GM04504 (cell line): ENCODE measurements at regions not wholly inside any gene's neighbourhood (a gene's known extent, or its start where the extent isn't known, plus 50 kb on each side); places are given as distances from the start of the nearest gene placed in this dataset.
"Not testable (repeated sequence)": the region's sequence is repeated elsewhere in the genome, so short reads cannot be mapped to it uniquely, and the experiment has no call there.

Experiments used
- DNase-seq: peaks from one replicate; pipeline ENCODE4 v3.0.0-alpha.2; 2012; ENCODE audit warnings: low read depth

DNA sequence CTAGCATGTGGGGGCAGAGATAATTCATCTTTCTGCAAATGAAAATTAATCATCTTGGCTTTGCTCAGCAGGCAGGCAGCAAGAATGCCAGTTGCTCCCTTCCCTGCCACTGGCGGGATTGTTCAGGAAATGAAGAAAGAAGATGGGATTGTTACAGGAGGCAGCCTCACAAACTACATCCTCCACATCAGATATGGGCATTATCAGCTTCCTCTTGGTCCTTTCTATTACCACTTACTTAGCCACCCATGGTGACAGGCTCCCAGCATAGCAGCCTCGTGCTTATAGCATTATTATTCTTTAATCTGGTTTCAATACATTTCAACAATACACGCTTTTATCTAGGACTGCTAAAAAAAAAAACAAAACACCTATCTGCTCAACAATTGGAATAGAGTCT lies 461.6 kb upstream of the ISX start:
- DNase-seq = no peak

DNA sequence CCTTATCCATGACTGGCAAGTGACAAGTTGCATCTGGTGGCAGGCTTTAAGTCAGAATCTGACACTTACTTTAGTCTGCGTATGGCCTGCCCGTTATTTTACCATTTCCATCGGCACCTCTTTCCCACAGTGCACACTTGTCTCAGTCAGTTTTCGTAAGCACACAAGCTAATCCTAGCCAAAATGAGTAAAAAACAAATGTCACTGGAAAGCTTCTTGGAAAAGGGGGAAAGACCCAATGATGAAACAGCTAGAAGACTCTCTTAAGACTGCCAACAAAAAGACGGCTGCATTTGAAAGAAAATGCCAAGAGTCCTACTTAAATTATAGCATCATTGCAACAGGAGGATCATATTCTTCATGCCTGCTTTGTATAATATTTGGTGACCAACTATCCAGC lies 457.9 kb upstream of the ISX start:
- DNase-seq = no peak

DNA sequence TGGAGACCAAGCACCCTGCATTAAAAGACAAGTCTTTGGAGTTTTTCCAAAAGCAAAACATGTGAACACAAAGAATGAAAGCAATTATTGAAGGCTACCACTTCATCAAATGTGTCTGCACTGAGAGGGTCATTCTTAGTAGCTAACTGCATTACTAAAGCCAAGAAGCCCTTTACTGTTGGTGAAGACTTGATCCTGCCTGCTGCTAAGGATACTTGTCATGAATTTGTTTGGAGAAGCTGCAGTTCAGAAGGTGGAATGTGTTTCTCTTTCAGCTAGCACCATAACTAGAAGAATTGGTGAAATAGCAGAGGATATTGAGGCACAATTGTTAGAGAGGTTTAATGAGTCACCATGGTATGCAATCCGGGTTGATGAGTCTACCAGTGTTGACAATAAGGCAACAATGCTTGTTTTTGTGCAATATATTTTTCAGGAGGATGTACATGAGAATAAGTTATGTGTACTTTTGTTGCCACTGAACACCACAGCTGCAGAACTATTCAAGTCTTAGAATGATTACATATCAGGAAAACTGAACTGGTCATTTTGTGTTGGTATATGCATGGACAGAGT lies 457.3 kb upstream of the ISX start:
- no peak for DNase-seq

DNA sequence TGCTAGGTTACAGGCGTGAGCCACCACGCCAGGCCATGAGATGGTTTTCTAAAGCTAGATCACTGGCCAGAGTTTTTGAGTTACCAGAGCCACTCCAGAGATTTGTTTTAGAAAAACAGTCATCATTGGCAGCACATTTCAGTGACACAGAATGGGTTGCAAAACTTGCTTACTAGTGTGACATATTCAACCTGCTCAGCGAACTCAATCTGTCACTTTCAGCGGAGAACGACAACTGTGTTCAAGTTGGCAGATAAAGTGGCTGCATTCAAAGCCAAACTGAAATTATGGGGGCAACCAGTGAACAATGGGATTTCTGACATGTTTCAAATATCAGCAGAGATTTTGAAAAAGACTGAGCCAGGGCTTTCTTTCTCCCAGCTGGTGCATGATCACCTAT lies 456.3 kb upstream of the ISX start:
- no peak for DNase-seq

DNA sequence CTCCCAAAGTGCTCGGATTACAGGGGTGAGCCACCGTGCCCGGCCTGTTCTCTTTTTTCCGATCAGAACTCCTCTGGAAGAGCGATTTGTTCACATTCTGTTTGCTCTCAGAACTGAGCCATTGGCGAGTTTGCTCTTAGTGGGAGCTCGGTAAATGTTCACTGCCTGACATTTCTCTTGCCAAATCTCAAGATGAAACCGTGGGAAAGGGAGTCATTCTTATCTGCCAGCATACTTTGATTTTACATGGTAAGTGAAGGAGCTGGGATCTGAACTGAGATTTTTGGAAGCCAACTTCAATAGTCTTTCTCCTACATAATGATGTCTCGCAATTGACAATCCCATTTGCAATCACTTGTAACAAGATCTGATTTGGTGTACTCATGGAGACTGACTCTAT lies 445.8 kb upstream of the ISX start:
- no peak for DNase-seq

DNA sequence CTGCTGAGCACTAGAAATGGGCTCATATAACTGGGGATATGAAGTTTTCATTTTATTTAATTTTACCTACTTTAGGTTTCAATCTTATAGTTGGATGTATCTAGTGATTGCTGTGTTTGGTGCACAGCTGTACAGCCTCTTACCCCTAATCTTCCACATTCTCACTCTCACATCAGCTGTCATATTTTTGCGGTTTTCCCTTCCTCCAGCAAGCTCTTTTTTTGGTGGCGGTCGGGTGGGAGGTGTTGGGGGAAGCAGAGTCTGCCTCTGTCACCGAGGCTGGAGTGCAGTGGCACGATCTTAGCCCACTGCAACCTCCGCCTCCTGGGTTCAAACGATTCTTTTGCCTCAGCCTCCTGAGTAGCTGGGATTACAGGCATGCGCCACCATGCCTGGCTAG lies 445.1 kb upstream of the ISX start:
- no peak for DNase-seq

DNA sequence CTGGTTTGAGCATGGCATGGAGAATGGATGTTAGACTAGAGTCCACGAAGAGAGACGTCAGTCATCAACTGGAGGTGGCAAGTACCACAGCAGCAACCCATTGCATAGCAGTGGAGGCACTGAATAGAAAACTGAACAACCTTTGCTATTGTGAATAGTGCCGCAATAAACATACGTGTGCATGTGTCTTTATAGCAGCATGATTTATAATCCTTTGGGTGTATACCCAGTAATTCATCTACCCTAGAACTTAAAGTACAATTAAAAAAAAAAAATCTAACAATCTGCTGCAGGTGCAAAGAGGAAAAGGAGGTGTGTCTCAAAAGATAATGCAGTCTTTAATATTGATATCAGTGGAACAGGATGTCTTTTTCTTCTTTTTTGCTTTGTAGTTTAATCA lies 443.4 kb upstream of the ISX start:
- no peak for DNase-seq

DNA sequence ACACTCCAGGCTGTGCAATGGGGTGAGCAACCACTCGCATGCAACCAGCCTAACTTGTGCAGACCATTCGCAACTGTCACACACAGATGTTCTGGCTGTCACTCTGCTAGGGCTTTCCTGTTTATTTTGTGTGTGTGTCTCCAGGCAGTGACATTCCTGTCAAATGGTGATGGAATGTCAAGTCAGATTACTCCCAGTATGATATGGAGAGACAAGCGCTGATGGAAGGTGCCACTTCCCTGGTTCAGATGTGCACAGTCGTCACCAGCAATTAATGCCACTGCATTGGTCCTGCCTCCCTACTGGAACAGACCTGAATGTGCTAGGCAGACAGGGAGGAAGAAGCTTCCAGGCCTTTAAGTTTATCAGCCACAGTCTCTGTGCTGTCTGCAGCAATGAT lies 442.4 kb upstream of the ISX start:
- DNase-seq = no peak

DNA sequence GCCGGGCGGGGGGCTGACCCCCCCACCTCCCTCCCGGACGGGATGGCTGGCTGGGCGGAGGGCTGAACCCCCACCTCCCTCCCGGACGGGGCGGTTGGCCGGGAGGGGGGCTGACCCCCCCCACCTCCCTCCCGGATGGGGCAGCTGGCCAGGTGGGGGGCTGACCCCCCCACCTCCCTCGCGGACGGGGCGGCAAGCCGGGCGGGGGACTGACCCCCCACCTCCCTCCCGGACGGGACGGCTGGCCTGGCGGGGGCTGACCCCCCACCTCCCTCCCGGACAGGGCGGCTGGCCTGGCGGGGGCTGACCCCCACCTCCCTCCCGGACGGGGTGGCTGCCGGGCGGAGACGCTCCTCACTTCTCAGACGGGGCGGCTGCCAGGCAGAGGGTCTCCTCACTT lies 440.1 kb upstream of the ISX start:
- DNase-seq = not testable (repeated sequence)

DNA sequence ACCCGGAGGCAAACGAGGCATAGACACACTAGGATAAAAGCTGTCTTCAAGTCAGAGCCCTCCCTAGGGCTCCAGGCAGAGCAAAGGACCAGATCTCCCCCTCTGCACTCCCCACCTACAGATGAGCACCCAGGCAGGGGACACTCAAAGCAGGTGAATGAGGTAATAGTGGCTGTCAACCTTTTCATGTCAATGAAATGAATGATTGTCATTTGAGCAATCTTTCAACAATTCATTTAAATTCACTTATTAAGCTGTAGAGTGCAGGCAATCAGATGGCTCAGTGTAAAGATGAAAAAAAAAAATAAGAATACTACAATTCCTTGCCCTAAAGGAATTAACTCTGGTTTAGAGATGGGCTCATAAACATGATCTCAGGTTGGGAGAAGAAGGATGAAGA lies 427.8 kb upstream of the ISX start:
- DNase-seq = no peak

DNA sequence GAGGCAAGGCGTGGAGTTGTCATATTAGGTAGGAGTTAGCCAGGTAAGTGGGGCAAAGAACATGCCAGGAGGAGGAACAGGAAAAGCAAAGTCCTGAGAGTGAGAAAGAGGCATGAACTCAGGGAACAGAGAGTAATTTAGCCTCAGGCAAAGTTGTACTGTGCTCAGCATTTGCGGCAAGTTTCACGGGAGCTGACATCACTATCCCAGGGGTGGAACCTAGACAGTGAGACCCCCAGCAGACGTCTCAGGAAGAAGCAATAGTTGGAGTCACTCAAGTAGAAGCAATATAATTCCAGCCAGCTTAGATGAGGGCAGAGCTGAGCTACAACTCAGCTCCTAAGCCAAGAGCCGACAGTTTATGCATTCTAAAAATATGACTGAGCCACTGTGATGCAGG lies 426.0 kb upstream of the ISX start:
- DNase-seq = no peak

DNA sequence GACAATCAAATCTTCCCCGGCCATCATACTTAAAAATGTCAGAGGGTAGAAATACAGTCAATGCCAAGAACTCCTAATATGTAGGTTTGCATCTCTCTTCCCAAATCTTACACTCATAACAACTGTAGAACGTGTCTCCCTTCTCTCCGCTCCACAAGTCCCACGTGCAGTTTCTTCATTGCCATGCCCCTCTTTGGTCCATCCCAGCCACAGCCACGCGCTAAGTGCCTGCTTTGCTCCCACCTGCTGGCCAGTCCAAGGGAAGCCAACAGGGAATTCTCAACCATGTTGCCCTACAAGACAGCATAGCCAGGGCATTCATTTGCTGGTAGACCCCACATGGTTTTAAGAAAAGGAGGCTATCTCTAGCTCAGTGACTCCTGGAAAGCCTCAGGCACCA lies 420.6 kb upstream of the ISX start:
- no peak for DNase-seq

DNA sequence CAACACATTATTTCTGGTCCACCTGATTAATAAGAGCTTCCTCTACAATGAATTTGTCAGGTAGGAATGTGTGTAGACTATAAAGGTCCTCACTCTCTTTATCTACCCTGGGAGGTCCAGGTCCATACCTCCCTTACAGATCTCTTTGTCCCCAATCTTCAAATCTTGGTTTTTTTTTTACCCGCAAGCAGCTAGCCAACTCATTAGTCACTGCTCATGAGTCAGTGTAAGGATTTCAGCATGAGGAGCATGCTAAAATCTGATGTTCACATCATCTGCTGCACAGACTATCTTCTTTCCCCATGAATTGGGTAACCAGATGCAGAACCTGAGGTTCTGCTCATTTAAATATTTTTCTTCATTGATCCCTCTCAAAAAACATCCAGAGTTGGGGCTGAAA lies 397.0 kb upstream of the ISX start:
- no peak for DNase-seq

DNA sequence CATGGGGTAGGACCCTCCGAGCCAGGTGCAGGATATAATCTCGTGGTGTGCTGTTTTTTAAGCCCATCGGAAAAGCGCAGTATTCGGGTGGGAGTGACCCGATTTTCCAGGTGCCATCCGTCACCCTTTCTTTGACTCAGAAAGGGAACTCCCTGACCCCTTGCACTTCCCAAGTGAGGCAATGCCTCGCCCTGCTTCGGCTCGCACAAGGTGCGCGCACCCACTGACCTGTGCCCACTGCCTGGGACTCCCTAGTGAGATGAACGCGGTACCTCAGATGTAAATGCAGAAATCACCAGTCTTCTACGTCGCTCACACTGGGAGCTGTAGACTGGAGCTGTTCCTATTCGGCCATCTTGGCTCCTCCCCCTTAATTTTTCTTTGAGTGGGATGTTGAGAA lies 382.9 kb upstream of the ISX start:
- not testable (repeated sequence) for DNase-seq

DNA sequence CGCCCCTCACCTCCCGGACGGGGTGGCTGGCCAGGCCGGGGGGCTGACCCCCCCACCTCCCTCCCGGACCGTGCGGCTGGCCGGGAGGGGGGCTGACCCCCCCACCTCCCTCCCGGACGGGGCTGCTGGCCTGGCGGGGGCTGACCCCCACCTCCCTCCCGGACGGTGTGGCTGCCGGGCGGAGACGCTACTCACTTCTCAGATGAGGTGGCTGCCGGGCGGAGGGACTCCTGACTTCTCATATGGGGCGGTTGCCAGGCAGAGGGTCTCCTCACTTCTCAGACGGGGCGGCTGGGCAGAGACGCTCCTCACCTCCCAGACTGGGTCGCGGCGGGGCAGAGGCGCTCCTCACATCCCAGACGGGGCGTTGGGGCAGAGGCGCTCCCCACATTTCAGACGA lies 381.7 kb upstream of the ISX start:
- not testable (repeated sequence) for DNase-seq

DNA sequence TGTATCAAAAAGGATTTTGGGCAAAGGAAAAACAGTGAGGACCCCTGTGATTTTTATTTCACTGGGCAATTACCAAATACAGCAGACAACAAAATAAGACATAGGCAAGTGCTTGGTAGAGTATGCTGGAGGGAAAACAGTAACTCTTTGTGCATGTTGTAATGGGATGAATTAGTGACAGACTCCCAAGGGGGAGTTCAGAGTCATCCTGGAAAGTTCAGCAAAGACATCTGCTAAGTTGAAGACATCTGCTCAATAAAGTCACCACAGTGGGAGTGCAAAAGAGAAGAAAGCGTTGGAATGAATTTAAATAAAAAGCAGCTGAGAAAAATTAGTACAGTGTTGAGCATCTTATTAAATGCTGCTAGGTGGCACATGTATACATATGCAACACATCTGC lies 378.8 kb upstream of the ISX start:
- no peak for DNase-seq

DNA sequence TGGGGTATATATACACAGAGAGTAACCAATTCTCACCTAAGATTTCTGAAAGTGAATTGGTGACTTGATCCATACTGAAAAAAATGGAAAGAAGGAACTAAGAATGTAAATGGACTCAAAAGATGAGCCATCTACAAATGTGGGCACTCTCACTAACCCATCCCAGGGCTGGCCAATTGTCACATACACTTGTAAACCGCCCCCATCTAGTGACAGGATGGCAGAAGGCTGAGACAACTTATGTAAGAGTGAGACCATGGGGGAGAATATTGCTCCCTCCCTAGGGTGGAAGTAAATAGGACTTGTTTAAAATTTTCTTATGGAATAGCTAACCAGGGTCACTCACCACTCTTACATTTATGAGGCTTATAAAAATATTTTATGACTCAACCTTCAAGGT lies 377.1 kb upstream of the ISX start:
- DNase-seq = no peak

DNA sequence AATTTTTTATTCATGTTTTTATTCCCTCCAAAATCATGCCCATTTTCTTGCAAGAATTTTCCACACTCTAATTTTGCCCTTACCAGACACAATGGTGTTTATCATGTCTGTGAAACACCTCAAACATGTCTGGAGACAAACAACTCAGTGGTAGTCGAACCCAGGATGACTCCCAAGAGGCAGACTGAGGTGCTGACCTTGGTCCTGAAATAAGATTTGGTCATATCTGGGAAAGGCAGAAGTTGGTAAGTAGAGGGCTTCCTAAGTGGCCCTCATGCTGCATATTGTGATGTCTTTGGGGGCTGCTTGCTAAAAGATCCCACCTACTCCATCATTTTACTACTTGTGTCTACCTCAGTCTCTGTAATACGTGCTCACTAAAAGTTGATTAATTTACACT lies 369.4 kb upstream of the ISX start:
- DNase-seq = no peak

DNA sequence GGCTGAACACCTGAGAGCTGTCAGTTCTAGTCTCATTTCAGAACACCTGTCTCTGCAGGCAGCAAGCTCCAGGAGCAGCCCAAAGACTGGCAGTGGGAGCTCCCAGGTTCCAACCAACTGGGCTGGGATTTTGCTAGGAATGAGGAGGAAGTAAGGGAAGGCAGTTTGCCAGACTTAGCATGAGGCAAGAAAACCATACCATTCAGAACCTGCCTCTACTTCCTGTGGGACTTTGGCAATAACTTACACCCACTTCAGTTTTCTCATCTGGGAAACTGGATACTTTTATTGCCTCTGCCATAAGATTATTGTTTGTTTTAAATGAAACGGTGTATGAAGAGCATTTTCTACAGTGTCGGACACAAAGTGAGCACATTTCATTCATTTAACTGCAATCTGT lies 363.7 kb upstream of the ISX start:
- DNase-seq = no peak

DNA sequence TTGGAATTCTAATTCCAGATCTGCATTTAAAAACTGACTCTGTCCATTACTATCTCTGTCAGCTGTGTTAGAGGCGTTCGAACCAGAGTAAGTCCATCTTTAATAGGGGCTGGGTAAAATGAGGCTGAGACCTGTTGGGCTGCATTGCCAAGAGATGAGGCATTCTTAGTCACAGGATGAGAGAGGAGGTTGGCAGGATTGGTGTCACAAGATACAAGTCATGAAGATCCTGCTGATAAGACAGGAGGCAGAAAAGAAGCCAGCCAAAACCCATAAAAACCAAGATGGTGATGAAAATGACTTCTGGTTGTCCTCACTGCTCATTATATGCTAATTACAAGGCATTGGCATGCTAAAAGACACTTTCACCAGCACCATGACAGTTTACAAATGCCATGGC lies 356.3 kb upstream of the ISX start:
- DNase-seq = no peak

DNA sequence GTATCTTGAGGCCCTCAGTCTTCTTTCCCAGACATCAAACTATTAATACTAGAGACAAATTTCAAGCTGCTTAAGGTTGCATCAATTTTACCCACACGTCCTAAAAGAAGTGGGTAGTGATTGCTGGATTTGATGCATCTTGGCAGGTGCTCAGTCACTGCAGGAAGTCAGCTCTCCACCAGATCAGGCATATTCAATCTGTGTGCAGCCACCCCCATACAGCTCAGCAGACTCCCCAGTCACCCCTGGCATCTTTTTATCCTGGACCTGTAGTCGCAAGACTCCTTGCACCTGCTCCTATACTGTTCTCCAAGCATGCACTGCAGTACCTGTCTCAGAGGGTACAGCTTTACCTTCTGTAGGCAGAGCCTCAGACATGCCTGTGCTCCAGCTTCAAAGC lies 343.1 kb upstream of the ISX start:
- DNase-seq = no peak

DNA sequence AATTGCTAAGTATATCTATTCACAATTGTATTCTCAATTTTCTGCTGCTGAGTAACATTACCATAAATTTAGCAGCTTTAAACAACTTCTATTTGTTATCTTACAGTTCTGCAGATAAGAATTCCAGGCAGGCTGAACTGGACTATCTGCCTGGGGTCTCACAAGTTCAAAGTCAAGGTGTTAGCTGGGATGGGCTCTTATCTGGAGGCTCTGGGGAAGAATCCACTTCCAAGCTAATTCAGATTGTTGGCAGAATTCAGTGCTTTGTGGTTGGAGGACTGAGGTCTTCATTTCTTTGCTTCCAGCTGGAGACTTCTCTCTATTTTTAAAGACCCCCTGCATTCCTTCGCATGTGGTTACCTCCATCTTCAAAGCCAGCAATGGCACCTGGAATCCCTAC lies 329.9 kb upstream of the ISX start:
- no peak for DNase-seq

DNA sequence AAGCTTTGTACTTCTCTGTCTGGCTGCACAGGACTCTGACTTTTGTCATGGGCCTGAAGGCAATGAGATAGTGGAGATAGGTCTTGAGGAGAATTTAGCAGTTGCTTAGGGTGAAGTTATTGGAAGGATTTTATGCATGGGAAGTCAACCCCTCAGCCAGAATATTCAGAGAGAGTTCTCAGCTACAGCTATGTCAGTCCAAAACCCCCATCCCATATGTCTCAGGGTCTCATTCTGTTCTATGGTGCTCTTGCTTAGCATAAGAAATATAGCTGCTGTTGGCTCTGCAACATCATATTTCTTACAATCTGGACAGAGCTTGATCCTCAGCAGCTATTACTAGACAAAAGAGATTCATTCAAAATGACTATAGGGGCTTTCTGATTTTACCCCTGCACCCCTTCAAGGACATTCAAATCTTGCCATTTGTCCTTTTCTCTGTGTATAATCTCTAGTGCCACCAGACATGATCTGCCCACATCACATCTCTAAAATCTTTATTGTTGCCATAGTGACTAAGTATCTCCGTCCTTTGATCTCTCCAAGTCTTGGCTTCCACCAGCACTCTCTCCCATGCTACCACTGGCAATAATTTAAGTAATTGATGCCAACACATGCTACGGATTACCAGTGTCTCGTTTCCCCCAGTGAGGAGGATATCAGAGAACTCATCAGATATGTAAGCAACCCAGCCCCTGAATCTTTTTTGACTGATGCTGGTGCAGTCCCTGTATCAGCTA lies 327.1 kb upstream of the ISX start:
- no peak for DNase-seq

DNA sequence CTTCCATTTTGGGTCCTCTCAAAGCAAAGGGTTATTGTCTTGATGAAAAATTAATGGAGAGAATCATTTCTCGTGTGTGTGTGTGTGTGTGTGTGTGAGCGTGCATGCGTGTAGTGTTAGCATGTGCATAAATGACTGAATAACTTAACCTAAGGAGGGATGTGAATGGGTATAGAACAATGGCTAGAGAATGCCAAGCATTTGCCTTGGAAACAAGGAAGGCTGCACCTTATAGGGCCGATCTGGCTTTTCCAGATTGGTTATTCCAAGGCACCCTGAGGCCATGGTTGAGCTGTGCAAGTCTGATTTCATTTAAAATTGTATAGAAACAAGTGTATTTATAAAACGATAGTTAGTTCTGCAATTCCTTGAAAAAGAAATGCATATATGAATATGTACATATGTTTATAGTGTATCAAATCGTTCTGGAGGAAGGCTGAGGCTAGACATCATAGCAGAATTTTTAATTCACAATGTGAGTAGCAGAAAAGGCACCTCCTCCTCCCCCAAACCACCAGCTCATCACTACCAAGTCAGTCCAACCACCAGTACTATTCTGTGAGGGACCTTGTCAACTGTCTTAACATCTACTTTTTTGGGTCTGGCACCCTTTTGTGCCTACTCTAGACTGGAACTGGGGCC lies 322.7 kb upstream of the ISX start:
- no peak for DNase-seq
